ENCODE measurements at regions not wholly inside any gene's neighbourhood (a gene's known extent, or its start where the extent isn't known, plus 50 kb on each side); places are given as distances from the start of the nearest gene placed in this dataset.

- no peak overlapping the region for H3K9ac ChIP-seq (replicated peaks in 1 of 4; ENCODE audit: extremely low read depth in 1 of 4, low read depth in 3 of 4, low read length in 3 of 4)
Observed at GRCh38 chr11:27933992-27934829, 173.7 kb downstream of the KIF18A start.

More at GRCh38 chr11:27933992-27934829, 173.7 kb downstream of the KIF18A start:
- DNase-seq (ENCODE audit: low read depth in 1 of 2, low spot score in 2 of 2) (peak in 1 of 2 experiments; percentile 59), FAIRE-seq (no peak)
- Histone ChIP-seq H2BK20ac (ENCODE audit: low read length) (0 out of 2 replicates have a peak overlapping the region, but pooled peaks have one; percentile 27), H3K14ac (ENCODE audit: insufficient read length) (no peak overlapping the region), H3K79me1 (ENCODE audit: low read depth, low read length) (no peaks in the 10 kb centered on the region), H2AK5ac (ENCODE audit: low read depth, low read length) (no peak overlapping the region), H3K9me3 (ENCODE audit: insufficient read depth in 2 of 2, low read depth in 1 of 2, low read length in 1 of 2) (peaks cover 7 to 18% of the 10 kb centered on the region in 2 experiments), H3K4me2 (ENCODE audit: insufficient read depth in 1 of 2, low read depth in 2 of 2, low read length in 2 of 2) (no peak overlapping the region), H2AFZ (ENCODE audit: low read length) (0 out of 2 replicates have a peak overlapping the region, but pooled peaks have one; percentile 78), H2BK120ac (replicated peaks; ENCODE audit: low read depth, low read length) (no peak overlapping the region), H3K4me3 (ENCODE audit: extremely low read depth in 1 of 4, insufficient read depth in 2 of 4, low read depth in 3 of 4, low read length in 4 of 4) (no peak overlapping the region), H4K5ac (ENCODE audit: insufficient read length, low read depth, low read length) (no peak overlapping the region), H4K8ac (ENCODE audit: extremely low read depth, insufficient read depth, low read length) (no peak overlapping the region; the same call in 1 of the 2 replicates), H3K36me3 (ENCODE audit: control insufficient read depth in 2 of 4, insufficient read depth in 4 of 4, low read length in 3 of 4) (no peaks in the 10 kb centered on the region; a peak in 1 of 8 replicates), H3K4ac (replicated peaks; ENCODE audit: insufficient read length, low read depth, low read length) (no peak overlapping the region), H2BK15ac (ENCODE audit: low read length) (no peak overlapping the region), H3K23ac (ENCODE audit: insufficient read length) (no peak overlapping the region), H3K27ac (ENCODE audit: low read depth, low read length) (no peak overlapping the region), H3K18ac (ENCODE audit: extremely low read depth, low read length) (peak overlapping the region; percentile 7; the same call in 1 of the 2 replicates), H3K27me3 (replicated peaks in 1 of 4; ENCODE audit: control insufficient read depth in 3 of 4, extremely low read depth in 1 of 4, insufficient read depth in 3 of 4, low read length in 3 of 4) (no peaks in the 10 kb centered on the region), H3K56ac (replicated peaks; ENCODE audit: insufficient read length, low read depth, low read length) (no peak overlapping the region), H3K4me1 (replicated peaks in 1 of 4; ENCODE audit: control insufficient read depth in 3 of 4, insufficient read depth in 4 of 4, low read length in 3 of 4) (peaks cover 0 to 6% (median 2%) of the 10 kb centered on the region in 4 experiments; a peak in 2 of 7 replicates), H4K20me1 (replicated peaks in 1 of 2; ENCODE audit: control insufficient read depth in 1 of 2, insufficient read depth in 2 of 2, low read length in 2 of 2) (no peaks in the 10 kb centered on the region), H2BK12ac (ENCODE audit: low read depth, low read length) (no peak overlapping the region), H3K79me2 (ENCODE audit: control insufficient read depth in 1 of 2, insufficient read depth in 2 of 2, low read length in 2 of 2) (no peaks in the 10 kb centered on the region), H2BK5ac (ENCODE audit: low read depth, low read length) (no peak overlapping the region), H4K91ac (replicated peaks; ENCODE audit: insufficient read length, low read length) (no peak overlapping the region), H3K23me2 (ENCODE audit: low read depth, low read length) (no peaks in the 10 kb centered on the region)
- TF ChIP-seq TEAD4 (IDR thresholded peaks at IDR 0.05; ENCODE audit: low read depth, low read length) (peak; percentile 11; the same call in 1 of the 2 replicates), E2F6 (IDR thresholded peaks at IDR 0.05) (peak; percentile 54; the same call in 1 of the 2 replicates), NANOG (IDR thresholded peaks at IDR 0.05; ENCODE audit: insufficient read depth, low read depth, low read length, poor library complexity, severe bottlenecking) (peak; percentile 86), MAX (IDR thresholded peaks at IDR 0.05) (peak; percentile 83), CREB1 (IDR thresholded peaks at IDR 0.05) (no peak), RNF2 (IDR thresholded peaks at IDR 0.05; ENCODE audit: borderline replicate concordance, low read depth, low read length, missing control alignments, poor library complexity, severe bottlenecking) (no peak), JUN (IDR thresholded peaks at IDR 0.05; ENCODE audit: low read depth, low read length) (0 out of 2 replicates have a peak, but pooled peaks have one; percentile 7)
- WGBS, 2 experiments (ENCODE audit: extremely low coverage in 1 of 2, insufficient coverage in 1 of 2, insufficient read length in 1 of 2, insufficient replicate concordance in 2 of 2, low coverage in 1 of 2, low lambda C conversion rate in 2 of 2, missing lambda C conversion rate in 1 of 2): 69% methylated on average over 13 of the region's 13 CpGs; no CpG with 5 or more reads in 1 of the 2 experiments
- POLR2A ChIA-PET (ENCODE audit: partially characterized antibody): no interaction called here
- CTCF ChIA-PET (ENCODE audit: partially characterized antibody): interaction anchor here (0.9 to 1.1 kb wide), 2 partner anchors 70 to 75 kb away, joined by 3 read pairs; no protein-coding TSS in a partner anchor
